Epithelial cell of prostate (primary cell): ENCODE measurements at regions not wholly inside any gene's neighbourhood (a gene's known extent, or its start where the extent isn't known, plus 50 kb on each side); places are given as distances from the start of the nearest gene placed in this dataset.

Source experiments
- DNase-seq: peaks from one replicate; pipeline ENCODE4 v3.0.0-alpha.2; 2011; ENCODE audit warnings: low read depth, low spot score
- H3K27ac ChIP-seq: fragments of 450-650 bp; 2 replicates; pipeline ENCODE4 v1.5.1; 2017; ENCODE audit warnings: mild to moderate bottlenecking

DNA sequence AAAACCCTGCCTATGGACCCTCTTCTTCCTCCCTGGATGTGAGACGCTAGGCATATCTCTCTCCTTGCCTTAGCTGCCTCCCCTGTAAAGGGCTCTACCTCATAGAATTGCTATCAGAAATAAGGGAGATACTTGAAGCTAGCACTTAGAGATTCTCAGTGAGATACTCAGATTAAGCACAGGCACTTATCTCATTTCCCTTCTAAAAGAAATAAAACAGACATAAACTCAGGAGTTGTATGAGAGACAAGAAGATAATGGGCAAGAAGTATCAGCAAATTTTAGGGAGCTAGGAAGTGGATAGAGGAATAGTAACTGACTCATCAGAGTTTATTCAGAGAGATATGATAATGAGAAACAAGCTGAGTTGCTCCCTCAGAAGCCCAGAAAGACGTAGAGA is 131.0 kb downstream of the SP3 start:
- DNase-seq, result no peak
- no peak overlapping the region for H3K27ac ChIP-seq

DNA sequence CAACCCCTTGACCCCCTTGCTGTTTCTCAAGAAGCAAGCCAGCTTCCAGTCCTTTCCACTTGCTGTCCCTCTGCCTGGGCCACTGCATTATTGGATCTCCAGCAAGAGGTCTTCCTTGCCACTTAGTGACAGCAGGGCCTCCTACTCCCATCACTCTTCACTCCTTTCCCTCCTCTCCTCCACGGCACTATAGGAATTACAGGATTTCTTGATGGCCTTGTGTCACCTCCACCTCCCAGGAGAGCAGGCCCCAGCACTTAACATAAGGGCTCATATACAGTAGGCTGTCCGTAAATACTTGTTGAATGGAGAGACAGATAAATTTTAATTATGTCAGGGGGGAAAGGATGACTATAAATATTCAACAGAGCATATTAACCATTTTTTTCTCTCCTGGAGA is 129.4 kb downstream of the SP3 start:
- no peak overlapping the region for H3K27ac ChIP-seq
- DNase-seq, result no peak

- DNase-seq, result no peak
Measured at GRCh38 chr2:173841110-173841509, 124.1 kb downstream of the SP3 start.

GRCh38 chr2:173843526-173843925 is 121.6 kb downstream of the SP3 start:
- no peak for DNase-seq
- no peak overlapping the region for H3K27ac ChIP-seq

More at GRCh38 chr2:173841110-173841509, 124.1 kb downstream of the SP3 start:
- H3K27ac ChIP-seq, result no peak overlapping the region

DNA sequence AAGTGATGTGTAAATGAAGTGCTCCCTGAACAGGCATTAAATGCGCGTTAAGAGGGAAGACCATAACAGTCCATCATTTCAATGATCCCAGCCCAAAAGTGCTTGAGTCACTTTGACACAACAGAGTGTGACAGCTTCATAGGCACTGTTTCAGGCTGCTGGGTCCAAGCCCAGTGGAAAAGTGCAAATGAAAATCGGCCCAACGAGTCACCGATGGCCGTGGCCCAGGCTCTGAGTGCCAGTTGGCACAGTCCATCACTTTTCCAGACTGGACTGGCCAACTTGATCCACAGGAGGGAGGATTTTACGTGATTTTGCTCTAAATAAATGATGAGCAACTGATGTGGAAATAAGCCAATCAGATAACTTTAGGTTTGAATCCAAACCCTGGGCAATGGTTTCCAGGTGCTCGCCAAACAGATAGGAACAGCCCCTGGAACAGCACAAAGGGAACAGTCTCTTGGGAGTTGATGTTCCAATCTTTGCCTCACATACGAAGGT is 114.0 kb downstream of the SP3 start:
- no peak for DNase-seq
- H3K27ac ChIP-seq, result no peak overlapping the region

- DNase-seq, result no peak
- no peak overlapping the region for H3K27ac ChIP-seq
Measured at GRCh38 chr2:173854141-173854540, 111.0 kb downstream of the SP3 start.

- H3K27ac ChIP-seq, result no peak overlapping the region
- no peak for DNase-seq
Measured at GRCh38 chr2:173854840-173855239, 110.3 kb downstream of the SP3 start.

- no peak for DNase-seq
- no peak overlapping the region for H3K27ac ChIP-seq
Measured at GRCh38 chr2:173855661-173856060, 109.5 kb downstream of the SP3 start.
